Common myeloid progenitor, CD34-positive (primary cell): ENCODE measurements at regions not wholly inside any gene's neighbourhood (a gene's known extent, or its start where the extent isn't known, plus 50 kb on each side); places are given as distances from the start of the nearest gene placed in this dataset.
"Not testable (repeated sequence)": the region's sequence is repeated elsewhere in the genome, so short reads cannot be mapped to it uniquely, and the experiment has no call there.

Experiments used
- CTCF ChIA-PET: fragments of 350-600 bp; sonication (Branson Sonifier 250); formaldehyde crosslinking; loops from one replicate; lab custom pipeline; 2021; ENCODE audit warnings: antibody characterized with exemption; lab: Charles Lee
- POLR2A ChIA-PET: fragments of 350-600 bp; sonication (Branson Sonifier 250); formaldehyde crosslinking; loops from one replicate; lab custom pipeline; 2021; ENCODE audit warnings: antibody characterized with exemption; lab: Charles Lee
- DNase-seq, 3 donors: peaks; one replicate each; pipeline versions ENCODE4 v3.0.0 to v3.0.0-alpha.2; 2013
- H3K27ac ChIP-seq, 2 experiments: 1 replicate in 1 of 2; 2 replicates in 1 of 2; pipeline ENCODE4 v1.7.0; 2013; ENCODE audit warnings: inconsistent platforms in 2 of 2, low read length in 2 of 2, mild to moderate bottlenecking in 2 of 2, low read depth in 1 of 2, moderate library complexity in 1 of 2; ENCODE audit not compliant: severe bottlenecking in 2 of 2, insufficient read depth in 1 of 2, poor library complexity in 1 of 2
- H3K27me3 ChIP-seq, 5 experiments: replicated peaks in 2 of 5; 1 replicate in 3 of 5; 2 replicates in 2 of 5; pipeline versions ENCODE4 v1.6.1 to v1.7.0; 2013; ENCODE audit warnings: low read length in 4 of 5, mild to moderate bottlenecking in 2 of 5, moderate library complexity in 2 of 5, inconsistent platforms in 1 of 5; ENCODE audit not compliant: insufficient read depth in 5 of 5, control insufficient read depth in 4 of 5
- H3K36me3 ChIP-seq, 4 experiments: 1 replicate in 2 of 4; 2 replicates in 2 of 4; pipeline versions ENCODE4 v1.6.1 to v1.7.0; 2013; ENCODE audit warnings: low read length in 3 of 4, control low read depth in 1 of 4, mild to moderate bottlenecking in 1 of 4; ENCODE audit not compliant: control insufficient read depth in 4 of 4, insufficient read depth in 4 of 4
- H3K4me1 ChIP-seq, 4 experiments: 1 replicate in 3 of 4; 2 replicates in 1 of 4; pipeline versions ENCODE4 v1.6.1 to v1.7.1; 2013; ENCODE audit warnings: low read length in 3 of 4, mild to moderate bottlenecking in 3 of 4, control low read depth in 1 of 4, inconsistent platforms in 1 of 4, moderate library complexity in 1 of 4; ENCODE audit not compliant: control insufficient read depth in 4 of 4, insufficient read depth in 4 of 4; ENCODE audit errors: control extremely low read depth in 1 of 4
- H3K4me3 ChIP-seq, 7 experiments: 1 replicate in 4 of 7; 2 replicates in 3 of 7; pipeline versions ENCODE4 v1.5.1 to v1.7.0; 2013; ENCODE audit warnings: mild to moderate bottlenecking in 7 of 7, low read length in 6 of 7, moderate library complexity in 6 of 7, inconsistent platforms in 2 of 7, low read depth in 2 of 7, control low read depth in 1 of 7; ENCODE audit not compliant: insufficient read depth in 4 of 7, control insufficient read depth in 1 of 7; ENCODE audit errors: extremely low read depth in 1 of 7
- H3K9me3 ChIP-seq, 5 experiments: 1 replicate in 4 of 5; 2 replicates in 1 of 5; pipeline versions ENCODE4 v1.6.1 to v1.7.1; 2013; ENCODE audit warnings: low read length in 4 of 5, mild to moderate bottlenecking in 2 of 5, inconsistent platforms in 1 of 5, low read depth in 1 of 5, moderate library complexity in 1 of 5; ENCODE audit not compliant: control insufficient read depth in 4 of 5, insufficient read depth in 2 of 5; ENCODE audit errors: control extremely low read depth in 1 of 5
- WGBS: methylation state at CpG from one replicate; pipeline ENCODE4 v1.1.5; 2013; ENCODE audit not compliant: insufficient coverage; 5-methylcytosine and 5-hydroxymethylcytosine counted together

GRCh38 chr4:189697675-189698245 is 242.9 kb upstream of the FRG1 start:
- CTCF ChIA-PET, DNase-seq, POLR2A ChIA-PET, H3K4me3 ChIP-seq, H3K27me3 ChIP-seq, H3K9me3 ChIP-seq, H3K4me1 ChIP-seq, H3K36me3 ChIP-seq, H3K27ac ChIP-seq: not testable (repeated sequence)
- no CpG with 5 or more reads among the region's 8 CpGs for WGBS

GRCh38 chr4:189703000-189703399 is 237.7 kb upstream of the FRG1 start:
- DNase-seq, H3K9me3 ChIP-seq, H3K27ac ChIP-seq, H3K36me3 ChIP-seq, CTCF ChIA-PET, H3K4me3 ChIP-seq, H3K27me3 ChIP-seq, POLR2A ChIA-PET, H3K4me1 ChIP-seq: not testable (repeated sequence)
- no CpG with 5 or more reads among the region's 3 CpGs for WGBS

- CTCF ChIA-PET, H3K27ac ChIP-seq, H3K9me3 ChIP-seq, POLR2A ChIA-PET, H3K36me3 ChIP-seq, H3K27me3 ChIP-seq, DNase-seq, H3K4me1 ChIP-seq, H3K4me3 ChIP-seq: not testable (repeated sequence)
- no CpG with 5 or more reads among the region's 4 CpGs for WGBS
Measured at GRCh38 chr4:189706821-189707220, 233.9 kb upstream of the FRG1 start.

GRCh38 chr4:189707227-189707626 is 233.4 kb upstream of the FRG1 start:
- H3K9me3 ChIP-seq, H3K27me3 ChIP-seq, CTCF ChIA-PET, H3K4me1 ChIP-seq, POLR2A ChIA-PET, H3K4me3 ChIP-seq, H3K27ac ChIP-seq, H3K36me3 ChIP-seq: not testable (repeated sequence)
- WGBS: no CpG with 5 or more reads among the region's 1 CpG
- DNase-seq: peak in 2 of 3 donors; percentile 2 to 33

GRCh38 chr4:189711956-189712355 is 228.7 kb upstream of the FRG1 start:
- H3K27me3 ChIP-seq, H3K9me3 ChIP-seq, CTCF ChIA-PET, H3K4me1 ChIP-seq, H3K4me3 ChIP-seq, DNase-seq, H3K36me3 ChIP-seq, POLR2A ChIA-PET, H3K27ac ChIP-seq: not testable (repeated sequence)
- WGBS: 100% methylated on average over 1 of the region's 3 CpGs

- H3K4me1 ChIP-seq, H3K36me3 ChIP-seq, POLR2A ChIA-PET, DNase-seq, H3K27ac ChIP-seq, CTCF ChIA-PET, H3K9me3 ChIP-seq, H3K27me3 ChIP-seq: not testable (repeated sequence)
- WGBS: 94% methylated on average over 14 of the region's 17 CpGs
- peak overlapping the region in 1 of 7 experiments; percentile 50 for H3K4me3 ChIP-seq
Measured at GRCh38 chr4:189721016-189721993, 219.4 kb upstream of the FRG1 start.

GRCh38 chr4:189722324-189723003 is 218.2 kb upstream of the FRG1 start:
- 83% methylated on average over 5 of the region's 23 CpGs for WGBS
- POLR2A ChIA-PET, DNase-seq, H3K27me3 ChIP-seq, H3K27ac ChIP-seq, H3K36me3 ChIP-seq, H3K9me3 ChIP-seq, CTCF ChIA-PET, H3K4me1 ChIP-seq: not testable (repeated sequence)
- H3K4me3 ChIP-seq: peak overlapping the region in 1 of 7 experiments; percentile 36
